GM18951 (cell line): ENCODE measurements at regions not wholly inside any gene's neighbourhood (a gene's known extent, or its start where the extent isn't known, plus 50 kb on each side); places are given as distances from the start of the nearest gene placed in this dataset.

Experiments used
- POLR2A ChIP-seq: IDR thresholded peaks from 4 replicates; pipeline ENCODE4 v1.6.1; 2011; ENCODE audit warnings: mild to moderate bottlenecking; ENCODE audit not compliant: insufficient read length, insufficient read depth; ENCODE audit errors: extremely low read depth
- in situ Hi-C: fragments of 300-500 bp; cut with MboI; formaldehyde crosslinking; loops from one replicate; pipeline ENCODE4 v1.12.0; 2022; ENCODE audit warnings: low sequenced_read_pairs, mixed read lengths, inconsistent platforms; ENCODE audit not compliant: unreplicated experiment

- in situ Hi-C loops = no loop called here
- no peak for TF ChIP-seq POLR2A
Observed at GRCh38 chr10:63987212-63987611, 466.0 kb downstream of the REEP3 start.

GRCh38 chr10:63994371-63994770 is 473.2 kb downstream of the REEP3 start:
- in situ Hi-C loops = no loop called here
- TF ChIP-seq POLR2A = no peak

DNA sequence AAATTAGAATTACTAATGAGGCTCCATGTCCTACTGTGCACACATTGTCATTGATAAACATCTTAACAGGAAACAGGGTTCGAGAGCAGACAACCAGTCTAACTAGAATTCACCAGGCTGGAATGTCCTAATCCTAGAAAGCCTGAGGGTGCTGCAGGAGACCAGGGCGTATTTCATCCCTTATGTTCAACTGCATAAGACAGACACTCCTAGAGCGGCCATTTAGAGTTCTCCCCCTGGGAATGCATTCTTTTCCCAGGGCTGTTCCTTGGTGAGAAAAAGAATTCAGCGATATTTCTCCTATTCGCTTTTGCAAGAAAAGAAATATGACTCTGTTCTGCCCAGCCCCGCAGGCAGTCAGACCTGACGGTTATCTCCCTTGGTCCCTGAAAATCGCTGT is 486.0 kb downstream of the REEP3 start:
- in situ Hi-C loops = no loop called here
- no peak for TF ChIP-seq POLR2A

DNA sequence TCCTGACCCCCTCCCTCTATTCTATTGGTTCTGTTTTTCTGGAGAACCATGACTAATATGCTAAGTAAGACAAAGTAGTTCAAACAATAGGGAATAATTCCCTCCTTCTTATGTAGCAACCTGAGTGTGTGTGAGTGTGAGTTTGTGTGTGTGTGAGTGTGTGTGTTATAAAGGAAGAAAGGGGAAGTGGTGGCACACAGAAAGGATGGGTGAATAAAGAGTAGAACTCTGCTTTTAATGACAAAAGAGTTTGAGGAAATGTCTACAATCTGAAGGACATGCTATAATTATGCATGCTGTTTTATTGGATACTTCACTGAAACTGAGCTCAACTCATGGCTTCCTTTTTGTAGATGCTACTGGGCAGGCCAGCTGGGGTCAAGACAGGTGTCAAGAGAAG is 489.5 kb downstream of the REEP3 start:
- in situ Hi-C loops = no loop called here
- TF ChIP-seq POLR2A = no peak

DNA sequence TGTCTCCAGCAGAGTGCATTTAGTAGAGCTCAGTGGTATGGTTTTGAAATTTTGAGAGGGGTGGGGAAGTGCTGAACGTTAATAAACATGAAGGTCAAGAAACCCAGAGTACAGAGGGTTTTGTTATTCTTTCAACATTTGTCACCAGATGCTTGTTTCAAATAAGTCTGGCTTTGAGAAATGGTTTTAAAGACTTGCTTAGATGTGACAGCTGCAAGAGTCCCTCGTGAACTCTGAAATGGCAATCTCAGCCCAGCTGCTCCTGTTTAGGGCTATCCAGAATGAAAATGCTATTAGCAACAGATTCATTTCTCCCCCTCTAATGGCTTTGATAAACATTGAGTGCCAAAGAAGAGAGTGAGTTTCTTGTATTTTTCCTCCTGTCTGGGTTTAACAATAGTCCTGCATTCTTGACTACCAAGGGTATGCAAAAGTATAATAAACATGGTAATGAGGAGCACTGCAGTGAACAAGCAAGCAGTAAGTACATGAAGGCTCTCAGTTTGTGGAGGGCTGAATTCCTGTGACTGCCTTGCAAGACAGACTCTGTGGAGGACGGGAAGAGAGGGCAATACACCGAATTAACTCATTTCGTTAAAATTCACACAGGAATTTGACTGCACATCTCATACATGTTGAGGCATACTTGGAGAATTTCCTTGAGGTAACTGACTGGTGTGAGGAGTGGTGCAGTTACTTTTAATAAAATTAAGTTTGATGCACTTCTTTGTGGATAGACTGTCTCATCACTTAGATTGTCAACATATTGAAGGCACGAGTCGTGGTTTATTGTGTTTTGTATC is 490.9 kb downstream of the REEP3 start:
- in situ Hi-C loops = no loop called here

DNA sequence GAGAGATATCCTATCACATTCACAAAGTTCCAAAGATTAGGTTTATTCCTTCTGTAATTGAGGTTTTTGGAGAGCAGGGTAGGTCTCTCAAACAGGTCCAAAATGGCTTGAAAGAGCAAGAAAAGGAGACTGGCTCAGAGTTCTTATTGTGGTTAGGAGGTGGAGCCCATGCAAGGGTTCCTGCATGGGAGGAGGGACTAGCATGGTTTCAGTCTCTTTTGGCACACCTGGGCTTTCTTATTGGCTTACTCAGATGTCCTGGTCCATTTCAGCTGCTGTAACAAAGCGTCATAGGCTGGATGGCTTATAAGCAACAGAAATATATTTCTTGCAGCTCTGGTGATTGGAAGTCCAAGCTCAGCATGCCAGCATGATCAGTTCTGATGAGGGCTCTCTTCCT is 493.1 kb downstream of the REEP3 start:
- no peak for TF ChIP-seq POLR2A
- in situ Hi-C loops = no loop called here

More for the DNA sequence above, 490.9 kb downstream of the REEP3 start:
- TF ChIP-seq POLR2A = no peak

- in situ Hi-C loops = no loop called here
- TF ChIP-seq POLR2A = no peak
Observed at GRCh38 chr10:64023926-64024470, 502.8 kb downstream of the REEP3 start.

DNA sequence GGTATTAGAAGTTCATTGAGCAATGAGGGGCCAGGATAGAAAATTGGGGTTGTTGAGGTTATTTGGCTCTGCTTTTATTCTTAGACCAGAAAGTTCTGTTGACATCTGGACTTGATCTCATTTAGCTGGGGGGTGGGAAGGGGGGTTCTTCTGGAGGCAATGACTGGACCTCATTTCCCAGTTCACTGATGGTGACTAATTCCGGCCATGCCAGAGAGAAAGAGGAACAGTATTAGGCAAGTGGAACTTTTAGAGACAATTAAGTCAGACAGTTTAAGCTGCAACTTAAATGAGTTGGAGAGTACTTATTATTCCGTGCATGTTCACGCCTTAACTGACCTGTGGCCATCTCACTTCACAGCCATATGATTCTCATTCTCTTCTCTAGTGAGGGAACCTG is 512.5 kb downstream of the REEP3 start:
- in situ Hi-C loops = no loop called here
- TF ChIP-seq POLR2A = no peak

DNA sequence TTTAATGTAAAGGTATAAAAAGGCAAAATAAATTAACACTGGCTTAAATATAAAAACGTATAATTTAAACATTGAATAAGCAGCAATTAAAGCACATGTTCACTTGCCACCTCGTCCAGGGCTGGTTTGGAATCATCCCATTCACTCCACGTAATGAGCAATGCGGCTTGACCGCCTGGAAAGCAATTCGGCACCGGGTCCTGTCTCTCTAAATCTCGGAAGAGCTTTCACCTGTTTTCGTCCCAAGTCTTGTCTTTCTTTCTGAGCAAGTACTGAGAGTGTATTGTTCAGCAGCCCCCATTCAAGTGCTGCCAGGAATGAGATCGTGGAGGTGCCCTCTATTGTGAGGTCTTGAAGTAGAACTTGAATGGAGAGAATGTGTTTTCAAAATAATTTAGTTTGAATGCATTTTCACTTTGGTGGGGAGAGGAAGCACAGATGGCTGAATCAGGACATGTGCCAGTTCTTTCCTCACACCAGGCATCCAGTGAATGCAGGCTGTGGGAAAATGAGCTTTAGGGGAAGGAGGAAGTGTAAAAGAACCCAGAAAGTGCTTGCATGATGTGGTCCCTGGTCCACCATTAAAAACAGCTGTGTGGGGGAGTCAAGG is 515.2 kb downstream of the REEP3 start:
- no peak for TF ChIP-seq POLR2A
- in situ Hi-C loops = no loop called here

GRCh38 chr10:64037071-64037661 is 516.0 kb downstream of the REEP3 start:
- in situ Hi-C loops = no loop called here

DNA sequence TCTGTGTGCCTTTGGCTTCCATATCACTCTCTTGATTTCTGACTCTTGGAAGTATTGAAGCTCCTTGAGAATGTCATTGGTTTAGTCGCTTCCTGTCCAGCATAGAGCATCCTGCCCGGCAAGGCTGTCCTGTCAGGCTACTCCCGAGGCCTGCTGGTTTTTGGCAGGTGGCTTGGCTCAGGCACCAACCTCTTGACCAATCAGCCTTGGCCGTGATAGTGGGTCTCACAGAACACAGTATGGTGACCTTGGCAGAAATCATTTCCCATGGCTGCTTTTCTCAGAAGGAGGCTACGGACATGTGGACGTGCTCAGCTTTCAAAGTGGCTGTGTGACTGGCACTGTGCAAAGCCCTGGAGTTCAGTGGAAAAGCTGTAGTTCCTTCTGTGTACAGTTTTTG is 516.9 kb downstream of the REEP3 start:
- TF ChIP-seq POLR2A = no peak
- in situ Hi-C loops = no loop called here

More at GRCh38 chr10:64037071-64037661, 516.0 kb downstream of the REEP3 start:
- TF ChIP-seq POLR2A = no peak

- in situ Hi-C loops = no loop called here
- TF ChIP-seq POLR2A = no peak
Observed at GRCh38 chr10:64039198-64039597, 518.0 kb downstream of the REEP3 start.

- in situ Hi-C loops = no loop called here
- no peak for TF ChIP-seq POLR2A
Observed at GRCh38 chr10:64040781-64041180, 519.6 kb downstream of the REEP3 start.

DNA sequence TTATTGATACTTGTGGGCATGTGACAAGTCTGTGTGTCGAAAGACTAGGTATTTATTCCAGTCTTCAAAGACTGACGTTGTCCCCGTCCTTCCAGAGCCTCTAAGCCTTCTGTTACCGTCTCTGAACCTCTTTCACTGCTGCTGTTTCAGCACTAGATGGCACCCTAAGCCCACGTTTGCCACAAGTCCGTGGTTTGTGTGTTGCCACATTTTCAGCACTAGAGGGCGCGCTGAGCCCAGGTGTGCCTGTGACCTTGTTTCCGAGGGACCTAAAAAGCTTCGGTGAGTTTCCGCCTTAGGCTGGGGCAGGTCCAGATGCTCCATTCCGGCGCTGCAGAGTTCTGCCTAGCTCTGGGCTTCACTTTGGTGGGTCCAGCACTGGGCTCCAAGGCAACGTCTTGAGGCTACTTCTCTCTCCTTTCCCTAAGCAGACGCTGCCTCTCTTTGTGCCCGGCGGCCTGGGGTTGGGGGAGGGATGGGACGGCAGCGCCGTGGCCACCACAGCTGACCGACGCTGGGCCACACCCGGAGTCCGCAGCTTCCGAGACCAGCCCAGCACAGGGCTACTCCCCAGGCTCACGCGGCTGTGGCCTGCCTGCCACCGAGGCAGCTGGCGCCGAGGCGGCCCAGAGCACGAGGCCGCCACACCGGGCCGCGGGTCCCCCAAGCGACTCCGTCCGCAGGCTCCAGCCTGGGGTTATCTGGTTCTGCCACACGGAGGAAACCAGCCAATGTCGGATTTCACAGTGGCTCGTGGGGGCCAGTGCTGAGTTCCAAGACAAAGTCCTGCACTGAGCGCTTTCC is 520.2 kb downstream of the REEP3 start:
- no peak for TF ChIP-seq POLR2A
- in situ Hi-C loops = no loop called here
